Rectal smooth muscle tissue (tissue), 1 donor: ENCODE measurements at regions not wholly inside any gene's neighbourhood (a gene's known extent, or its start where the extent isn't known, plus 50 kb on each side); places are given as distances from the start of the nearest gene placed in this dataset.

Source experiments
- H3K27ac ChIP-seq: one replicate; pipeline ENCODE4 v1.7.0; 2013; ENCODE audit warnings: low read depth, low read length, inconsistent platforms
- H3K27me3 ChIP-seq: one replicate; pipeline ENCODE4 v1.7.0; 2013; ENCODE audit warnings: low read length; ENCODE audit not compliant: control insufficient read depth, insufficient read depth
- H3K36me3 ChIP-seq: one replicate; pipeline ENCODE4 v1.7.0; 2013; ENCODE audit warnings: low read length; ENCODE audit not compliant: control insufficient read depth, insufficient read depth
- H3K4me1 ChIP-seq: one replicate; pipeline ENCODE4 v1.7.0; 2013; ENCODE audit warnings: low read length; ENCODE audit not compliant: control insufficient read depth, insufficient read depth
- H3K4me3 ChIP-seq: one replicate; pipeline ENCODE4 v1.7.0; 2013; ENCODE audit warnings: low read length
- H3K9ac ChIP-seq: one replicate; pipeline ENCODE4 v1.7.0; 2013; ENCODE audit warnings: low read length

GRCh38 chr3:162994165-162994564 lies 1497.6 kb downstream of the OTOL1 start:
- H3K4me3 ChIP-seq: no peak overlapping the region
- H3K9ac ChIP-seq: no peak overlapping the region
- no peaks in the 10 kb centered on the region for H3K4me1 ChIP-seq
- H3K36me3 ChIP-seq: no peaks in the 10 kb centered on the region
- no peaks in the 10 kb centered on the region for H3K27me3 ChIP-seq
- no peak overlapping the region for H3K27ac ChIP-seq

DNA sequence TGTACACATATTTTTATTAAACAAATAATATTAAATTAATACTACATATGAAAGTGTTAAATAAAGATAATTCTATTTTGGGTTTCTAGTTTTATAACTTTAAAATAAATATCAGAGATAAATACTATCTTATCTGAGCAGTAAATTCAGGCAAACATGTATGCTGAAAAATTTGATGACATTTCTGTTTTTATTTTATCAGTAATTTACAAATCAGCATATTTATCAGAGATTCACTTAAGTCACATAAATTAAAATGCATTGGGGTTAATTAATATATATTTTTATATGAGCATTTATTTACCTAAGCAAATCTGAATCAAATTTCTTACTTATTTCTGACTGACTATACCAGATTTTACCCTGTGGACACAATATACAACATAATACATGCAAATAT lies 1499.8 kb downstream of the OTOL1 start:
- Histone ChIP-seq H3K9ac (no peak overlapping the region), H3K4me3 (no peak overlapping the region), H3K4me1 (no peaks in the 10 kb centered on the region), H3K27ac (no peak overlapping the region), H3K27me3 (no peaks in the 10 kb centered on the region), H3K36me3 (no peaks in the 10 kb centered on the region)

- Histone ChIP-seq H3K27me3 (no peaks in the 10 kb centered on the region), H3K27ac (no peak overlapping the region), H3K36me3 (no peaks in the 10 kb centered on the region), H3K4me1 (no peaks in the 10 kb centered on the region), H3K4me3 (no peak overlapping the region), H3K9ac (no peak overlapping the region)
These were observed 1501.6 kb downstream of the OTOL1 start for GRCh38 chr3:162998205-162998604.

GRCh38 chr3:163011596-163011995 lies 1515.0 kb downstream of the OTOL1 start:
- H3K9ac ChIP-seq: no peak overlapping the region
- no peaks in the 10 kb centered on the region for H3K4me1 ChIP-seq
- no peak overlapping the region for H3K27ac ChIP-seq
- no peaks in the 10 kb centered on the region for H3K27me3 ChIP-seq
- no peak overlapping the region for H3K4me3 ChIP-seq
- no peaks in the 10 kb centered on the region for H3K36me3 ChIP-seq

DNA sequence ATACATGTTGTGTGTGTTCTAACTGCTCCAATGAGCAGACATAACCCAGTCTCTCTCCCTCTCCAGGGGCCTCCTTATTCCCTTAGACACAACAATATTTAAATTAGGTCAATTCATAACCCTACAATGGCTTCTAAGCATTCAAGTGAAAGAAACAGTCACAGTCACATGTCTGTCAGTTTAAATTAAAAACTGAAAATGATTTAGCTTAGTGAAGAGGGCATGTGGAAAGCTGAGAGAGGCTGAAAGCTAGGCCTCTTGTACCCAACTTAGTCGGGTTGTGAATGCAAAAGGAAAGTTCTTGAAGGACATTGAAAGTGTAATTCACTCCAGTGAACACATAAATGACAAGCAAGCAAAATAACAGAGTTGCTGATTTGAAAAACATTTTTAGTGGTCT lies 1519.6 kb downstream of the OTOL1 start:
- Histone ChIP-seq H3K36me3 (no peaks in the 10 kb centered on the region), H3K4me1 (no peaks in the 10 kb centered on the region), H3K27ac (no peak overlapping the region), H3K4me3 (no peak overlapping the region), H3K27me3 (no peaks in the 10 kb centered on the region), H3K9ac (no peak overlapping the region)

DNA sequence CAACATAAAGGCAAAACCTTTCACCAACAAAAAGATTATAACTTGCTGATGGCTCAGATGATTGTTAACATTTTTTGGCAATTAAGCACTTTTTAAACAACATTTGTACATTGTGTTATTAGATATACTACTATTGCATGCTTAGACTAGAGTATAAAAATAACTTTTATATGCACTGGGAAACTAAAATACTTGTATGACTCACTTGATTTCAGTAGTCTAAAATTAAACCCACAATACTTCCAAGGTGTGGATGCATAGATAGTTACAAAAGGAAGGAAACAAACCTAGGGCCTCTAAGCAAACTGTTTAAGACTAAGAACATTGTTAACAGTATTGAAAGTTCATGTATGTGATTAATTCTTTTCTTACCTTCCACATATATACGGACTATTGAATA lies 1521.5 kb downstream of the OTOL1 start:
- no peaks in the 10 kb centered on the region for H3K27me3 ChIP-seq
- no peak overlapping the region for H3K4me3 ChIP-seq
- no peak overlapping the region for H3K9ac ChIP-seq
- H3K27ac ChIP-seq: no peak overlapping the region
- H3K36me3 ChIP-seq: no peaks in the 10 kb centered on the region
- H3K4me1 ChIP-seq: no peaks in the 10 kb centered on the region

DNA sequence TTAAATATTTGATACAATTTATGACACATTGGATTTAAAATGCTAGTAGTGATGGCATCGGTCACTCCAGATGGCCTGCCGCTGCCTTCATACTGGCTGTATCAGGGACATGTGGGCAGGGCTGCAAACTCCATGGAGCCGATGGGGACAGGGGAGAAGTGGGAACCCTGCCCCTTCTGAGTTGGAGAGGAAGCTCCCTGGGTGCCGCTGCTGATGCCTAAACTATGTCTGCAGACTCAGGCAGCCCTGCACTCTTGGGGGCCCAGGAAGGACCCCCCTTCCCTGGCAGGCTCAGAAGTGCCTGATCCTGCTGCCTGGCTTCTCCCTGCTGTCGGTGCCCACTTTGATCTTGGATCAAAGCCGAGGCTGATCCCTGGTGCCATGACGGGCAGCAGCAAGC lies 1522.1 kb downstream of the OTOL1 start:
- H3K27ac ChIP-seq: no peak overlapping the region
- H3K4me1 ChIP-seq: no peaks in the 10 kb centered on the region
- no peak overlapping the region for H3K9ac ChIP-seq
- no peak overlapping the region for H3K4me3 ChIP-seq
- no peaks in the 10 kb centered on the region for H3K27me3 ChIP-seq
- no peaks in the 10 kb centered on the region for H3K36me3 ChIP-seq

DNA sequence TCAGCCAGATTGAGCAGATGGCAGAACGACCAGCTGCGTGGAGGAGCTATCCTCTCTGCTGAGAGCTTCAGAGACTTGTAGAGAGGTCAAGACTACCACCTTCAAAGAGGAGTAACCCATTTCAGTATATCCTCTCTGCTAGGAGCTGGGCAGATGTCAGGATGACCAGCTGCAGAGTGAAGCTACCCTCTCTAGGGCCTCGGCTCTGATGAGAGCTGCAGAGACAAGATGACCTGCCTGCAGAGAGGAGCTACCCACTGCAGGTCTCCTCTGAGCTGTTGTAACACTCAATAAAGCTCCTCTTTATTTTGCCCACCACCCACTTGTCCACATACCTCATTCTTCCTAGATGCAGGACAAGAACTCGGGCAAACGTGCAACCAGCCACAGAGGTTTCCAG lies 1522.7 kb downstream of the OTOL1 start:
- Histone ChIP-seq H3K9ac (no peak overlapping the region), H3K27me3 (no peaks in the 10 kb centered on the region), H3K4me3 (no peak overlapping the region), H3K36me3 (no peaks in the 10 kb centered on the region), H3K4me1 (no peaks in the 10 kb centered on the region), H3K27ac (no peak overlapping the region)

GRCh38 chr3:163033652-163034051 lies 1537.0 kb downstream of the OTOL1 start:
- Histone ChIP-seq H3K4me1 (no peaks in the 10 kb centered on the region), H3K27me3 (no peaks in the 10 kb centered on the region), H3K9ac (no peak overlapping the region), H3K4me3 (no peak overlapping the region), H3K27ac (no peak overlapping the region), H3K36me3 (no peaks in the 10 kb centered on the region)

GRCh38 chr3:163039636-163040035 lies 1543.0 kb downstream of the OTOL1 start:
- no peak overlapping the region for H3K27ac ChIP-seq
- no peaks in the 10 kb centered on the region for H3K36me3 ChIP-seq
- H3K9ac ChIP-seq: no peak overlapping the region
- no peaks in the 10 kb centered on the region for H3K27me3 ChIP-seq
- H3K4me3 ChIP-seq: no peak overlapping the region
- no peaks in the 10 kb centered on the region for H3K4me1 ChIP-seq

DNA sequence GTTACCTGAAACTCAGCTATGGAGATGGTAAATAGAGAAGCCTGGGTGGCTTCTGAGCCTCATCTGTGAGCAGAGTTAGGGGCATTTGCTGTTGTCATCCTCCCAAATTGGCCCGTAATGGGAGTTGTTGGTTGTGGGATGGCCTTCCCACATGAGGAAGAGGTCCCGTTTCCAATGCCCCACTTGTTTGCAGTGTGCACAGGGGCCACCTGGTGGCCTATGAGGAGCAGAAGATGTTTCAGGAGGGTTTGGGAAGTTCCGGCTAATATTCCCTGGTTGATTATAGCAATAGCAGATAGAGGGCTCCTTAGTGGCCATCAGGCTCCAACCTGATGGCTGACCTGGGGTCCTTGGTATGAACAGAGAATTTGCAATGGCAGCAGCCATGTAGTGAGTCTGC lies 1546.5 kb downstream of the OTOL1 start:
- H3K9ac ChIP-seq: no peak overlapping the region
- no peaks in the 10 kb centered on the region for H3K27me3 ChIP-seq
- H3K4me3 ChIP-seq: no peak overlapping the region
- H3K27ac ChIP-seq: no peak overlapping the region
- H3K36me3 ChIP-seq: no peaks in the 10 kb centered on the region
- H3K4me1 ChIP-seq: no peaks in the 10 kb centered on the region

DNA sequence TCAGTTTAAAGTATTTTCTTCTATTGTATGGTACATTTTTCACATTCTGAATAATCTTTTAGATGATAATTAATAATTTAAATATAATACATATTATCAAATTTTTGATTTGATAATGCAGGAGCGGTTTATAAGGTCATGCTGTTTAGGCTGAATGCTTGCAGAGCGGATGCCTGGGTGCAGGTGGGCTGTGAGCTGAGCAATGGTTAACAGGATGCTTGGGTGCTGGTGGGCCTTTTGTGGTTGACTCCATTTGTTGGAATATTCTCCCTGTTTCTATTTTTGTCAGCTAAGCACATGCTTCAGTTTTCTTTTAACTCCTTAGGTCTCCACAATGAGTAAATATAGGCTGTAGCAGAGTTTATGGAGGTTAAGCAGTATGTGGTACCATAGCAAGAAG lies 1549.3 kb downstream of the OTOL1 start:
- Histone ChIP-seq H3K36me3 (no peaks in the 10 kb centered on the region), H3K27ac (no peak overlapping the region), H3K4me1 (no peaks in the 10 kb centered on the region), H3K9ac (no peak overlapping the region), H3K27me3 (no peaks in the 10 kb centered on the region), H3K4me3 (no peak overlapping the region)

DNA sequence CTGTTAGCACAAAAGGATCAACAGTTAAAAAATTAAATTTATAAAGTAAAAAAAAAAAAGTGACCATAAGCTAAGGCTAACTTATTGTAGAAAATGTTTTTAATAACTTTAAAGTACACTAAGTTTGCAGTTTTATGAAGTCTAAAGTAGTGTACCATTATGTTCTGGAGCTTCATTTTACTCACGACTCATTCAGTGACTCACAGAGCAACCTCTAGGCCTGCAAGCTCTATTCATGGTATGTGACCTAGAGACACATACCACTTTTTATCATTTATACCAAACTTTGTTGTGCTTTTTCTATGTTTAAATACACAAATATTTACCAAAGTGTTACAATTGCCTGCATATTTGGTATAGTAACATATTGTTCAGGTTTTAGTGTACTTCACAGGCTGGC lies 1552.3 kb downstream of the OTOL1 start:
- Histone ChIP-seq H3K36me3 (no peaks in the 10 kb centered on the region), H3K4me3 (no peak overlapping the region), H3K27me3 (no peaks in the 10 kb centered on the region), H3K27ac (no peak overlapping the region), H3K4me1 (no peaks in the 10 kb centered on the region), H3K9ac (no peak overlapping the region)
